K562 (cell line): ENCODE measurements at regions not wholly inside any gene's neighbourhood (a gene's known extent, or its start where the extent isn't known, plus 50 kb on each side); places are given as distances from the start of the nearest gene placed in this dataset.

Source experiments
- ATAC-seq: fragments of 200-7000 bp; cut with Tn5 transposase; 3 replicates; pipeline ENCODE4 v1.9.1; 2020; ENCODE audit warnings: moderate library complexity
- BruUV-seq: library from RNA; stranded (reverse); fragments of 400-500 nt; replicated peaks from 2 replicates; lab custom pipeline; 2021; lab: Mats Ljungman, UMichigan
- CTCF ChIA-PET: fragments of 300-600 bp; formaldehyde crosslinking; extraction: SDS; loops from one replicate; lab custom pipeline; 2021; ENCODE audit warnings: low intra/inter-chr PET ratio; lab: Yijun Ruan, JAX
- POLR2A ChIA-PET: fragments of 300-600, 350-650 bp; sonication (Branson Sonifier 250); formaldehyde crosslinking; extraction: SDS; loops from one replicate; lab custom pipeline; 2021; ENCODE audit warnings: antibody characterized with exemption, inconsistent platforms; lab: Yijun Ruan, JAX
- DNase-seq, 4 experiments: peaks; one replicate each; pipeline versions ENCODE4 v3.0.0 to v3.0.0-alpha.2; 2011 to 2018; ENCODE audit warnings: low spot score in 3 of 4, mixed read lengths in 3 of 4; ENCODE audit errors: extremely low read depth in 1 of 4
- FAIRE-seq: peaks from 2 replicates; lab custom pipeline; 2011; peaks lifted over from hg19 to GRCh38; lab: Jason Lieb, UNC
- H2AFZ ChIP-seq: 2 replicates; pipeline ENCODE4 v1.6.0; 2011; ENCODE audit warnings: low read depth, low read length, control low read depth, inconsistent platforms
- H3K27ac ChIP-seq: fragments of 200-600 bp; 3 replicates; pipeline ENCODE4 v1.8.0; 2011; ENCODE audit warnings: low read depth, mild to moderate bottlenecking, control low read depth, inconsistent platforms, low read length, moderate library complexity, mixed read lengths; ENCODE audit errors: extremely low read depth
- H3K27me3 ChIP-seq, 2 experiments: fragments of 300-600 bp in 1 of 2; 2 replicates in 1 of 2; 3 replicates in 1 of 2; pipeline versions ENCODE4 v1.6.0 to v1.8.0; 2011; ENCODE audit warnings: inconsistent platforms in 2 of 2, low read length in 2 of 2, mild to moderate bottlenecking in 1 of 2, mixed read lengths in 1 of 2, moderate library complexity in 1 of 2; ENCODE audit not compliant: control insufficient read depth in 2 of 2, insufficient read depth in 2 of 2
- H3K36me3 ChIP-seq: fragments of 300-600 bp; 3 replicates; pipeline ENCODE4 v1.8.0; 2011; ENCODE audit warnings: mild to moderate bottlenecking, low read length, inconsistent platforms; ENCODE audit not compliant: control insufficient read depth, insufficient read depth
- H3K4me1 ChIP-seq, 2 experiments: fragments of 200-600 bp in 1 of 2; replicated peaks in 1 of 2; 2 replicates in 1 of 2; 3 replicates in 1 of 2; pipeline versions ENCODE4 v1.5.1 to v1.8.0; 2011; ENCODE audit warnings: inconsistent platforms in 2 of 2, low read length in 2 of 2, mild to moderate bottlenecking in 1 of 2, mixed read lengths in 1 of 2, moderate library complexity in 1 of 2; ENCODE audit not compliant: control insufficient read depth in 2 of 2, insufficient read depth in 2 of 2
- H3K4me2 ChIP-seq: 2 replicates; pipeline ENCODE4 v1.6.1; 2011; ENCODE audit warnings: low read length, control low read depth, inconsistent platforms, mixed read lengths; ENCODE audit not compliant: insufficient read depth
- H3K4me3 ChIP-seq: fragments of 200-600 bp; sonication (generic), shearing (Covaris generic); 2 replicates; pipeline ENCODE4 v1.5.1; 2016; ENCODE audit warnings: control low read depth, inconsistent platforms
- H3K79me2 ChIP-seq: fragments of 200-600 bp; 3 replicates; pipeline ENCODE4 v1.8.0; 2011; ENCODE audit warnings: low read length, inconsistent platforms; ENCODE audit not compliant: control insufficient read depth, insufficient read depth
- H3K9ac ChIP-seq, 2 experiments: 2 replicates each; pipeline versions ENCODE4 v1.6.0 to v1.6.1; 2011; ENCODE audit warnings: low read depth in 2 of 2, low read length in 2 of 2, control low read depth in 1 of 2, inconsistent platforms in 1 of 2, mild to moderate bottlenecking in 1 of 2, mixed read lengths in 1 of 2; ENCODE audit not compliant: insufficient read depth in 1 of 2
- H3K9me1 ChIP-seq: one replicate; pipeline ENCODE4 v1.6.0; 2011; ENCODE audit warnings: inconsistent platforms, mild to moderate bottlenecking, low read length, moderate library complexity; ENCODE audit not compliant: control insufficient read depth, insufficient read depth
- H3K9me3 ChIP-seq: replicated peaks from 2 replicates; pipeline ENCODE4 v1.5.1; 2011; ENCODE audit warnings: low read depth, low read length, inconsistent platforms; ENCODE audit not compliant: control insufficient read depth, insufficient read depth
- H4K20me1 ChIP-seq: replicated peaks from 2 replicates; pipeline ENCODE4 v1.6.1; 2011; ENCODE audit warnings: low read length, inconsistent platforms, mixed read lengths; ENCODE audit not compliant: control insufficient read depth, insufficient read depth
- ARHGAP35 ChIP-seq: fragments of 450-650 bp; IDR thresholded peaks from 2 replicates; pipeline ENCODE4 v1.6.1; 2018; ENCODE audit not compliant: partially characterized antibody
- ATF2 ChIP-seq: sonication (generic); formaldehyde crosslinking; IDR thresholded peaks from 2 replicates; pipeline ENCODE4 v1.8.1; 2022; ENCODE audit warnings: missing genetic modification reagents
- ELF2 ChIP-seq: fragments of 250-450 bp; sonication (Bioruptor Pico); IDR thresholded peaks from 2 replicates; pipeline ENCODE4 v1.5.0; 2021; ENCODE audit warnings: mild to moderate bottlenecking
- MLX ChIP-seq, 2 experiments: fragments of 450-650 bp in 1 of 2; sonication (generic) in 1 of 2; formaldehyde crosslinking; conservative IDR thresholded peaks; 2 replicates each; pipeline versions ENCODE4 v1.4.0 to v1.8.1; 2020 to 2022; ENCODE audit warnings: mild to moderate bottlenecking in 1 of 2, missing genetic modification reagents in 1 of 2
- NELFE ChIP-seq: IDR thresholded peaks from 2 replicates; pipeline ENCODE4 v1.6.1; 2011; ENCODE audit warnings: mild to moderate bottlenecking; ENCODE audit not compliant: insufficient read depth, insufficient read length
- POLR2AphosphoS5 ChIP-seq: IDR thresholded peaks from 2 replicates; pipeline ENCODE4 v1.6.1; 2011; ENCODE audit warnings: mild to moderate bottlenecking, low read depth, low read length, moderate library complexity; ENCODE audit not compliant: control insufficient read depth, insufficient read depth
- RAD21 ChIP-seq, 2 experiments: fragments of 250-450 bp in 1 of 2; fragments of 450-650 bp in 1 of 2; sonication (Bioruptor Pico) in 1 of 2; formaldehyde crosslinking in 1 of 2; IDR thresholded peaks in 1 of 2; conservative IDR thresholded peaks in 1 of 2; 2 replicates each; pipeline versions ENCODE4 v1.4.0 to v1.8.0; 2020 to 2022; ENCODE audit warnings: mild to moderate bottlenecking in 2 of 2, moderate library complexity in 1 of 2
- SFPQ ChIP-seq: fragments of 200-400 bp; formaldehyde crosslinking; IDR thresholded peaks from 2 replicates; pipeline ENCODE4 v1.6.1; 2017; ENCODE audit warnings: mild to moderate bottlenecking, low read depth, low read length, moderate library complexity
- SRSF7 ChIP-seq: fragments of 200-400 bp; formaldehyde crosslinking; optimal IDR thresholded peaks from 2 replicates; pipeline ENCODE3; 2017; ENCODE audit warnings: mild to moderate bottlenecking, low read depth, low read length
- TAL1 ChIP-seq: fragments of 450-650 bp; IDR thresholded peaks from 2 replicates; pipeline ENCODE4 v1.6.1; 2016; ENCODE audit warnings: mild to moderate bottlenecking
- TSHZ1 ChIP-seq: fragments of 250-450 bp; sonication (Bioruptor Pico); IDR thresholded peaks from 2 replicates; pipeline ENCODE4 v1.4.0; 2020; ENCODE audit warnings: mild to moderate bottlenecking, moderate library complexity
- ZNF165 ChIP-seq: fragments of 250-450 bp; sonication (Bioruptor Pico); IDR thresholded peaks from 2 replicates; pipeline ENCODE4 v1.4.0; 2020; ENCODE audit warnings: borderline replicate concordance
- ZNF282 ChIP-seq: sonication (generic); formaldehyde crosslinking; IDR thresholded peaks from 2 replicates; pipeline ENCODE4 v1.8.1; 2023; ENCODE audit warnings: missing genetic modification reagents
- ZNF589 ChIP-seq: fragments of 200-800 bp; sonication (Bioruptor generic); IDR thresholded peaks from 2 replicates; pipeline ENCODE4 v1.6.1; 2016; ENCODE audit warnings: low read depth, missing genetic modification characterization, missing compliant biosample characterization
- ZNF830 ChIP-seq: fragments of 250-450 bp; sonication (Bioruptor Pico); IDR thresholded peaks from 2 replicates; pipeline ENCODE4 v1.5.0; 2021; ENCODE audit warnings: mild to moderate bottlenecking
- WGBS: fragments of 100-300 bp; shearing (Covaris generic); methylation state at CpG from one replicate; pipeline ENCODE4 v1.1.6; 2016; ENCODE audit warnings: low coverage, mixed read lengths; ENCODE audit not compliant: insufficient coverage; ENCODE audit errors: missing lambda C conversion rate; 5-methylcytosine and 5-hydroxymethylcytosine counted together
- in situ Hi-C: fragments of 300-500 bp; cut with MboI; formaldehyde crosslinking; loops from 4 replicates; pipeline ENCODE4 v1.15.0; 2018; ENCODE audit warnings: inconsistent platforms, mixed read lengths
- intact Hi-C: fragments of 100-400 bp; cut with micrococcal nuclease; formaldehyde crosslinking; loops from 2 replicates; pipeline ENCODE4 v1.14.2; 2022

- H3K27ac ChIP-seq, result no peak overlapping the region
- ATAC-seq (peak; percentile 72), FAIRE-seq (peak; percentile 60), DNase-seq (peak in 3 of 4 experiments; percentile 10 to 40 (median 33))
- no peaks in the 10 kb centered on the region for H3K9me3 ChIP-seq
- H3K4me2 ChIP-seq, result no peak overlapping the region
- H3K4me3 ChIP-seq, result no peak overlapping the region
- in situ Hi-C loops (no loop called here), intact Hi-C loops (no loop called here)
- H3K36me3 ChIP-seq, result no peaks in the 10 kb centered on the region
- H3K9ac ChIP-seq, result no peak overlapping the region
- POLR2A ChIA-PET, result no interaction called here
- no peaks in the 10 kb centered on the region for H3K27me3 ChIP-seq
- H3K9me1 ChIP-seq, result no peaks in the 10 kb centered on the region
- peaks cover 0 to 2% of the 10 kb centered on the region in 2 experiments; a peak in 1 of 5 replicates for H3K4me1 ChIP-seq
- CTCF ChIA-PET, result no interaction called here
- peak overlapping the region; percentile 73; the same call in 1 of the 2 replicates for H2AFZ ChIP-seq
- no TSS peak for BruUV-seq
- H3K79me2 ChIP-seq, result no peaks in the 10 kb centered on the region
- WGBS, result 0% methylated on average over 1 of the region's 1 CpG
- H4K20me1 ChIP-seq, result no peaks in the 10 kb centered on the region
- TF ChIP-seq ZNF165 (no peak), ZNF830 (no peak), ELF2 (CRISPR knock-in tag) (no peak), SFPQ (no peak), MLX (CRISPR knock-in tag; conservative IDR thresholded peaks at IDR 0.05) (no peak), ZNF282 (no peak), TAL1 (peak; percentile 82), NELFE (no peak), ZNF589 (CRISPR knock-in tag) (no peak), SRSF7 (no peak), ATF2 (no peak), ARHGAP35 (no peak), RAD21 (CRISPR knock-in tag; conservative IDR thresholded peaks at IDR 0.05 in 1 of 2, IDR thresholded peaks at IDR 0.05 in 1 of 2) (no peak), TSHZ1 (CRISPR knock-in tag) (no peak), POLR2AphosphoS5 (peak; percentile 45; the same call in 1 of the 2 replicates)
Observed at GRCh38 chr4:102141842-102142241, 203.4 kb downstream of the SLC39A8 start.
